KMS-11 (cell line): ENCODE measurements at regions not wholly inside any gene's neighbourhood (a gene's known extent, or its start where the extent isn't known, plus 50 kb on each side); places are given as distances from the start of the nearest gene placed in this dataset.

Experiments
- H2AFZ ChIP-seq: fragments of 200-600 bp; sonication (generic); 2 replicates; pipeline ENCODE4 v1.6.1; 2016; ENCODE audit warnings: antibody characterized with exemption, mixed run types, low read depth
- H3K27ac ChIP-seq: fragments of 200-600 bp; sonication (generic); 2 replicates; pipeline ENCODE4 v1.6.1; 2016; ENCODE audit warnings: mild to moderate bottlenecking, mixed run types
- H3K27me3 ChIP-seq: fragments of 200-600 bp; sonication (generic); 2 replicates; pipeline ENCODE4 v1.6.1; 2017; ENCODE audit warnings: mild to moderate bottlenecking, low read depth, mixed run types, moderate library complexity; ENCODE audit not compliant: insufficient read depth
- H3K36me3 ChIP-seq: fragments of 200-600 bp; sonication (generic); 2 replicates; pipeline ENCODE4 v1.6.1; 2017; ENCODE audit warnings: mild to moderate bottlenecking, mixed run types; ENCODE audit not compliant: insufficient read depth
- H3K4me1 ChIP-seq: fragments of 200-600 bp; sonication (generic); 2 replicates; pipeline ENCODE4 v1.6.1; 2016; ENCODE audit warnings: mild to moderate bottlenecking, low read depth, mixed run types; ENCODE audit not compliant: poor library complexity, severe bottlenecking
- H3K4me2 ChIP-seq: fragments of 200-600 bp; sonication (generic); 2 replicates; pipeline ENCODE4 v1.7.0; 2016; ENCODE audit warnings: mild to moderate bottlenecking, mixed run types
- H3K4me3 ChIP-seq: fragments of 200-600 bp; sonication (generic); IDR thresholded peaks from 2 replicates; pipeline ENCODE4 v1.6.1; 2017; ENCODE audit warnings: low read depth, low read length, mixed read lengths; ENCODE audit not compliant: insufficient read depth
- H3K79me2 ChIP-seq: fragments of 200-600 bp; sonication (generic); 2 replicates; pipeline ENCODE4 v1.6.1; 2016; ENCODE audit warnings: low read depth, mixed run types; ENCODE audit not compliant: insufficient read depth
- H3K9ac ChIP-seq: fragments of 200-600 bp; sonication (generic); 2 replicates; pipeline ENCODE4 v1.6.1; 2016; ENCODE audit warnings: mild to moderate bottlenecking, mixed run types
- H4K20me1 ChIP-seq: fragments of 200-600 bp; sonication (generic); 2 replicates; pipeline ENCODE4 v1.6.1; 2016; ENCODE audit warnings: mild to moderate bottlenecking, mixed run types; ENCODE audit not compliant: insufficient read depth
- CTCF ChIP-seq: fragments of 200-600 bp; sonication (generic); conservative IDR thresholded peaks from 2 replicates; pipeline ENCODE4 v1.6.1; 2017; ENCODE audit warnings: low read depth, mild to moderate bottlenecking, antibody characterized with exemption, low read length, moderate library complexity, mixed read lengths

DNA sequence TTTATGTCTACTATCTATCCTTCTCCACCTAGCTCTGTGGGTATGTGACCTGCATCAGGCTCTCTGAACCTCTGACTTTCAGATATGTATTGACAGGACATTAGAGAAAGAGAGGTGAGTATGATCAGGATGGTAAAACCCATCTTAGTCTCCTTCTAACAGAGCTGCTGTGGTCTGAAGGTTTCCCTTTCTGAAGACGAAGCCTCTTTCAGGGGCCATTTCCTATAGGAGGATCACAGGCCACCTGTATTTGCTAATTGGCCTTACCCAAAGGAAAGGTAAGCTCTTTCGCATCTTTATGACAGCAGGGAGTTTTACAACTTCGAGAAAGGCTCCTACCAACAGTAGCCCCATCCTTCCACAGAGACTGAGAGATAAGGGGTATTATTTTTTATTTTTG, 442.9 kb downstream of the KCNJ3 start:
- Histone ChIP-seq H3K36me3 (no peaks in the 10 kb centered on the region), H3K4me2 (no peak overlapping the region), H2AFZ (no peak overlapping the region), H3K4me3 (no peak overlapping the region), H3K79me2 (no peaks in the 10 kb centered on the region), H3K9ac (no peak overlapping the region), H3K4me1 (peaks cover 59% of the 10 kb centered on the region), H3K27ac (no peak overlapping the region), H3K27me3 (no peaks in the 10 kb centered on the region), H4K20me1 (no peaks in the 10 kb centered on the region)
- TF ChIP-seq CTCF, result no peak

DNA sequence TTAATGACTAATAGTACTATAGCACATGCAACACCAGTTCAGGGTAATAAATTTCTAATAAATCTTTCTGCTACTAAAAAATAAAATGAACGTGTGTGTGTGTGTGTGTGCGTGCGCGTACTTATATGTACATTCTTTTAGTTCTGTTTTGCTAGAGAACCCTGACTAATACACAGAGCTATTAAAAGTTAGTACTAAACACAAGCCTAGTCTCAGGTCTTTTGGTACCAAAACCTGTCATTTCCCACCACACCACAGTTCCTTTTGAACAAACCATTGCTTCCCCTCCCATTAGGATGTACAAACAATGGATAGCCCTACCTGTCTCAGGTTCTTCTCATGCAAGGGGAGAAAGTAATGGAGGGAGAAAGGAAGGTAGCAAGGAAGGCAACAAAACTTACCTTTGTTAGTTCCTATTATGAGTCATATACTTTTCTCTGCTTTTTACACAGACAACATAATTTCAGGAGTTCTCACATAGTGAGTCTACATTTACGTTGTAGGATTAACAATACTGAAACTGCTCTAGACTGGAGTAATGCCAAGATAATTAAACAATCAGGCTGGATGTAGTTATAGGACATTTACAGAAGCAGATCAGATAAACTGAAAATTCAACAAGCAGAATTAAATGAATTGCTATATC, 427.2 kb downstream of the KCNJ3 start:
- H3K27me3 ChIP-seq, result no peaks in the 10 kb centered on the region
- H2AFZ ChIP-seq, result no peak overlapping the region
- no peak overlapping the region for H3K27ac ChIP-seq
- no peaks in the 10 kb centered on the region for H4K20me1 ChIP-seq
- no peak overlapping the region for H3K9ac ChIP-seq
- TF ChIP-seq CTCF, result no peak
- H3K4me3 ChIP-seq, result no peak overlapping the region
- H3K4me1 ChIP-seq, result no peaks in the 10 kb centered on the region
- H3K4me2 ChIP-seq, result no peak overlapping the region
- no peaks in the 10 kb centered on the region for H3K36me3 ChIP-seq
- H3K79me2 ChIP-seq, result no peaks in the 10 kb centered on the region

GRCh38 chr2:155115846-155116245, 417.4 kb downstream of the KCNJ3 start:
- H3K4me3 ChIP-seq, result no peak overlapping the region
- H3K79me2 ChIP-seq, result no peaks in the 10 kb centered on the region
- TF ChIP-seq CTCF, result no peak
- no peak overlapping the region for H2AFZ ChIP-seq
- no peaks in the 10 kb centered on the region for H3K4me1 ChIP-seq
- no peak overlapping the region for H3K27ac ChIP-seq
- H3K36me3 ChIP-seq, result no peaks in the 10 kb centered on the region
- H3K27me3 ChIP-seq, result no peaks in the 10 kb centered on the region
- H3K4me2 ChIP-seq, result no peak overlapping the region
- no peaks in the 10 kb centered on the region for H4K20me1 ChIP-seq
- no peak overlapping the region for H3K9ac ChIP-seq

GRCh38 chr2:155111070-155111469, 412.6 kb downstream of the KCNJ3 start:
- no peak overlapping the region for H3K9ac ChIP-seq
- no peaks in the 10 kb centered on the region for H3K4me1 ChIP-seq
- no peak overlapping the region for H3K27ac ChIP-seq
- no peak overlapping the region for H2AFZ ChIP-seq
- H3K4me3 ChIP-seq, result no peak overlapping the region
- H3K36me3 ChIP-seq, result no peaks in the 10 kb centered on the region
- H3K27me3 ChIP-seq, result no peaks in the 10 kb centered on the region
- no peaks in the 10 kb centered on the region for H3K79me2 ChIP-seq
- TF ChIP-seq CTCF, result no peak
- H3K4me2 ChIP-seq, result no peak overlapping the region
- no peaks in the 10 kb centered on the region for H4K20me1 ChIP-seq
